Loucy (cell line): ENCODE measurements at regions not wholly inside any gene's neighbourhood (a gene's known extent, or its start where the extent isn't known, plus 50 kb on each side); places are given as distances from the start of the nearest gene placed in this dataset.

Experiments used
- EZH2phosphoT487 ChIP-seq: fragments of 200-600 bp; IDR thresholded peaks from 2 replicates; pipeline ENCODE4 v1.6.1; 2018; ENCODE audit warnings: antibody characterized with exemption, mild to moderate bottlenecking, moderate library complexity, borderline replicate concordance
- TF ChIP-seq, protein P1 (sequence below): fragments of 200-600 bp; sonication (generic); conservative IDR thresholded peaks from 2 replicates; pipeline ENCODE4 v1.5.1; 2014; ENCODE audit warnings: mild to moderate bottlenecking, antibody characterized with exemption, low read length

DNA sequence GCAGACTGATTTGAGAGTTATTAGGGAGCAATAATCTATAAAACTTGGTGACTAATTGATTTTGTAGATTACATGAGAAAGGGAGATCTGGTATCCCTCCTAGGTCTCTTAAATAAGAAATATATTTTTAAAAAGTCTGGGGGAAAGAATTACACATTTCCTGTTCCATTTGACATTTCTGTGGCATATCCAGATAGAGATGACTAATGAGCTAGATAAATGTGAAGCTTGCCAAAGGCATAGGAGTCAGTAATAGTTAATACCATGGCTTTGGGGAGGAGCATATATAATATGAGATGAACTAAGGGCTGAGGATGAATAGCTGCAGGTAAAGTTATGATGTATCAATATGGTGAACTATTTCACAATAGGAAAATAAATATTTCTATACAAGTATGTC lies 663.7 kb downstream of the PTPRC start:
- no peak for TF ChIP-seq EZH2phosphoT487
- TF ChIP-seq, protein P1, sequence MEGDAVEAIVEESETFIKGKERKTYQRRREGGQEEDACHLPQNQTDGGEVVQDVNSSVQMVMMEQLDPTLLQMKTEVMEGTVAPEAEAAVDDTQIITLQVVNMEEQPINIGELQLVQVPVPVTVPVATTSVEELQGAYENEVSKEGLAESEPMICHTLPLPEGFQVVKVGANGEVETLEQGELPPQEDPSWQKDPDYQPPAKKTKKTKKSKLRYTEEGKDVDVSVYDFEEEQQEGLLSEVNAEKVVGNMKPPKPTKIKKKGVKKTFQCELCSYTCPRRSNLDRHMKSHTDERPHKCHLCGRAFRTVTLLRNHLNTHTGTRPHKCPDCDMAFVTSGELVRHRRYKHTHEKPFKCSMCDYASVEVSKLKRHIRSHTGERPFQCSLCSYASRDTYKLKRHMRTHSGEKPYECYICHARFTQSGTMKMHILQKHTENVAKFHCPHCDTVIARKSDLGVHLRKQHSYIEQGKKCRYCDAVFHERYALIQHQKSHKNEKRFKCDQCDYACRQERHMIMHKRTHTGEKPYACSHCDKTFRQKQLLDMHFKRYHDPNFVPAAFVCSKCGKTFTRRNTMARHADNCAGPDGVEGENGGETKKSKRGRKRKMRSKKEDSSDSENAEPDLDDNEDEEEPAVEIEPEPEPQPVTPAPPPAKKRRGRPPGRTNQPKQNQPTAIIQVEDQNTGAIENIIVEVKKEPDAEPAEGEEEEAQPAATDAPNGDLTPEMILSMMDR = no peak
